ENCODE measurements at regions not wholly inside any gene's neighbourhood (a gene's known extent, or its start where the extent isn't known, plus 50 kb on each side); places are given as distances from the start of the nearest gene placed in this dataset.

DNA sequence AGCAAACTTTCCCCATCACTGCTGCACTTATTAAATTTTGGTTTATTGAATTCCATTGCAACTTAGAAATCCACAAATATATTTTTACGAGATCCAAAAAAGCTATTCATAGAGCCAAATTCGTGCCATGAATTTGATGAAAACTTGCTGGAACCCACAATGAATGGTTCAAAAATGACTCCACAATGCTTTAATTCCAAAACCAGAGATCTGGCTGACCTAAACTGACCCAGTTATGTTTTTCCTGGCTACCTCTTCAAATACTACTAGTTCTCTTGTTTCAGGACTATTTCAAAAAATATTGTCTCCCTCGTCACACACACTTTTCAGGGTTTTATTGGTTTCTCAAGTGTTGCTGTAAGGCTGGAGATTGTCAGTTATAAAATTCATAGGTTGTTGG is 474.8 kb downstream of the PDGFC start:
- no peak for DNase-seq (ENCODE audit: low spot score)

- no peak for DNase-seq (ENCODE audit: low spot score)
Measured at GRCh38 chr4:156495836-156496235, 475.8 kb downstream of the PDGFC start.

DNA sequence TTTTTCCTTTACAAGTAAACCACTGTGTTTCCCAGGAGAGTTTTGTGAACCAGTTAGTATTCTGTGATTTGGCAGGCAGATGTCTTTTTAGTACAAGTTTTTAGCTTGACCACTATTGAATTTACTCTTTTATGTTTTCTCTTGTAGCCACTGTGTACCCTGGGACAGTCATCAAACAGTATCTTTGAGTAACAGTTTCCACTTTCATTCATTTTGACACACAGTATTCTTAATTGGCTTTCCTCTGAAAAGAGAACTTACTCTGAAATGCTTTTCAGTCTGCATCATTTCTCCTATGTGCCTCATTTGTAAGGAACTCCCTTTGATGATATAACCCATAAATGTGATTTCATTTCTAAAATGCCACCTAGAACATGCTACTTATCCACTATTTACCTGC is 476.5 kb downstream of the PDGFC start:
- DNase-seq (ENCODE audit: low spot score), result no peak

DNA sequence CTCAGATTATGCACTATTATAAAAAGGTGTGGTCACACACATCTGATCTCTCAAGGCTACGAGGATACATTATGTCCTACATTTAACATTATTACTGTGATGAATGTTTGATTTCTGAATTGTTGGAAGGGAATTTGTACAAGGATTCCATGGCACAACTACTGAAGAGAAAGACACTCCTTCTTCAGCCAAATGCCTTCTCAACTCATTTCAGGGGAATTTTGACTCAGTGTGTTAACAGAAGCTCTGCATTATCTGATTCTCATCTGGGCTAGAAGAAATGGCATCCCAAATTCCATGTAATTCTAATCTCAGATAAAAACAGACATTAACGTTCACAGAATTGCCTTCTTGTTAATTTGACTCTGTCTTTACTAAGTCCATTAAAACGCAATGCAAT is 477.7 kb downstream of the PDGFC start:
- no peak for DNase-seq (ENCODE audit: low spot score)

GRCh38 chr4:156487107-156487506 is 484.5 kb downstream of the PDGFC start:
- no peak for DNase-seq (ENCODE audit: low spot score)

DNA sequence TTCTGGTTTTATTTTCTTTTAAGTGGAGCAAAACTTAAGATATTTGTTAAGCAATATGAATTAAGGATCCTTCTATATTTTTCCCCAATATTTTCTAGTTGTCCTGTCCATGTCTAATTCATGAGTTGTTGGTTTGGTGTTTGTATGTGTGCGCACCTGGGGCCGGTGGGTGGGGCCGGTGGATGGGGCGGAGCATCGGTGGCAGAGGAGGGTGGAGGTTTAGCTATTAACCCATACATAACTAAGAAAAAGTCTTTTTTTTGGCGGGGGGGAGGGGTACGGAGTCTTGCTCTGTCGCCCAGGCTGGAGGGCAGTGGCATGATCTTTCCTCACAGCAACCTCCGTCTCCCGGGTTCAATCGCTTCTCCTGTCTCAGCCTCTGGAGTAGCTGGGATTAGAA is 489.8 kb downstream of the PDGFC start:
- DNase-seq (ENCODE audit: low spot score), result no peak

GRCh38 chr4:156477636-156478035 is 494.0 kb downstream of the PDGFC start:
- no peak for DNase-seq (ENCODE audit: low spot score)

GRCh38 chr4:156476359-156476758 is 495.2 kb downstream of the PDGFC start:
- no peak for DNase-seq (ENCODE audit: low spot score)

- DNase-seq (ENCODE audit: low spot score), result no peak
Measured at GRCh38 chr4:156475322-156475721, 496.3 kb downstream of the PDGFC start.

- DNase-seq (ENCODE audit: low spot score), result no peak
Measured at GRCh38 chr4:156473151-156473550, 498.4 kb downstream of the PDGFC start.

GRCh38 chr4:156472624-156473023 is 499.0 kb downstream of the PDGFC start:
- no peak for DNase-seq (ENCODE audit: low spot score)

- no peak for DNase-seq (ENCODE audit: low spot score)
Measured at GRCh38 chr4:156459584-156459983, 505.9 kb upstream of the CTSO start.

DNA sequence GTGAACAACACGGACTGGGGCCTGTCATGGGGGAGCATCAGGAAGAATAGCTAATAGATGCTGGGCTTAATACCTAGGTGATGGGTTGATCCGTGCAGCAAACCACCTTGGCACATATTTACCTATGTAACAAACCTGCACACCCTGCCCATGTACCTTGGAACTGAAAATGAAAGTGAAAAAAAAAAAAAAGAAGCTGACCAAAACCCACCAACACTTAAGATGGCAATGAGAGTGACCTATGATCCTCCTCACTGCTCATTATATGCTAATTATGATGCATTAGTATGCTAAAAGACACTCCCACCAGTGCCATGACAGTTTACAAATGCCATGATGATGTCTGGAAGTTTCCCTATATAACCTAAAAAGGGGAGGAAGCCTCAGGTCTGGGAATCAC is 503.2 kb upstream of the CTSO start:
- DNase-seq (ENCODE audit: low spot score), result no peak

DNA sequence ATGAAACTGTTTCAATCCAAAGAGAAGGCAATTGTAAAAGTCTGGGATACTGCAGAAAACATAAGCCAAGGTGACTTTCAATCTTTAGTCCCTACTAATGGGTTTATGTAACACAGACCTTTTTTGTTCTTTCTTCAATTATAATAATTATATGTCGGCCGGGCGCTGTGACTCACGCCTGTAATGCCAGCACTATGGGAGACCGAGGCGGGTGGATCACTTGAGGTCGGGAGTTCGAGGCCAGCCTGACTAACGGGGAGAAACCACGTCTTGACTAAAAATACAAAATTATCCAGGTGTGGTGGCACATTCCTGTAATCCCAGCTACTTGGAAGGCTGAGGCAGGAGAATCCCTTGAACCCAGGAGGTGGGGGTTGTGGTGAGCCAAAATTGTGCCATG is 489.8 kb upstream of the CTSO start:
- DNase-seq (ENCODE audit: low spot score), result no peak

- no peak for DNase-seq (ENCODE audit: low spot score)
Measured at GRCh38 chr4:156442912-156443311, 489.2 kb upstream of the CTSO start.

DNA sequence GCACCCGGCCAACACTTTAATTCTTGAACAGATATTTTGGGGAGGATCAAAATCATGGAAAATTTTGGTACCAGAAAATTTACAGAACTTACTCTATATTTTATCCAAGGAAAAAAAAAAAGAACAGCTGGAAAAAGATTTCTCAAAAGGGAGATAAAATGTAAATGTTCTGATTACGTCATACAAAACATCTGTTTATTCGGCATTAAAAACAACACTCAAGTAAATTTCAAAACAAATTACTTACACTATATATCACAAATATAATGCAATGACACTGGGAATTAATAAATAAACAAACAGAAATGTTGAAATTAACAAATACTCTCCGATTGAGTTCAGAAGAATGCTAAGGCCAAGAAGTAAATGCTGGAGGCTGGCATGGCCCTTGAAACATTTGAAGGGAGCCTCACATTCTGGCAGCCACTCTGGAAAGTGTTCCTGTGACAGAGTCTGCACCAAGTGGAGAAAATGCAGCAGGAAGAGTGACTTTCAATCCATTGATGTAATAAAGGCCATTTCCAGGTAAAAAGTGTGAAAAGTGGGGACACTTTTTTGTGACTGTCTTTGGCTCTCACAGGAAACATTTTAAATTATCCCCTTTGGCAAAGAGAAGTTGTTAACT is 486.0 kb upstream of the CTSO start:
- no peak for DNase-seq (ENCODE audit: low spot score)

DNA sequence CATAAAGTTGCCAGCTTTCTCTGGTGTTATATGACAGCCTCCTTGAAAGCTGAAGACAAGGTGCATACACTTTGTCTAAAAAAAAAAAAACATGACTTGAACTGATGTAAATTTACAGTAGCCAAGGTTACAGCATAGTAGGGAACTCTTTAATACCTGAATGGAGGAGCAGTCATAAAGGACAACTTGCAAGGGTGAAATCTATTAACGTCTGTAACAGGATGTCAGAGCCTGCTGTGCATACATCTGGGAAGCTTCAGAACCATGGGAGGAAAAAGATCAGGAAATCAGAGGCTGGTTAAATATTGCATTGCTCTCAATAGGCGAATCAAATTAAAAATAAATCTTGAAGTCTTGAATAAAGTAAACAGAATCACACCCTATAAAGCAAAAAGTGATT is 484.0 kb upstream of the CTSO start:
- no peak for DNase-seq (ENCODE audit: low spot score)

- no peak for DNase-seq (ENCODE audit: low spot score)
Measured at GRCh38 chr4:156422576-156422975, 468.9 kb upstream of the CTSO start.

- DNase-seq (ENCODE audit: low spot score), result no peak
Measured at GRCh38 chr4:156420623-156421022, 467.0 kb upstream of the CTSO start.

- DNase-seq (ENCODE audit: low spot score), result no peak
Measured at GRCh38 chr4:156419080-156419685, 465.5 kb upstream of the CTSO start.

- no peak for DNase-seq (ENCODE audit: low spot score)
Measured at GRCh38 chr4:156414406-156414805, 460.7 kb upstream of the CTSO start.

DNA sequence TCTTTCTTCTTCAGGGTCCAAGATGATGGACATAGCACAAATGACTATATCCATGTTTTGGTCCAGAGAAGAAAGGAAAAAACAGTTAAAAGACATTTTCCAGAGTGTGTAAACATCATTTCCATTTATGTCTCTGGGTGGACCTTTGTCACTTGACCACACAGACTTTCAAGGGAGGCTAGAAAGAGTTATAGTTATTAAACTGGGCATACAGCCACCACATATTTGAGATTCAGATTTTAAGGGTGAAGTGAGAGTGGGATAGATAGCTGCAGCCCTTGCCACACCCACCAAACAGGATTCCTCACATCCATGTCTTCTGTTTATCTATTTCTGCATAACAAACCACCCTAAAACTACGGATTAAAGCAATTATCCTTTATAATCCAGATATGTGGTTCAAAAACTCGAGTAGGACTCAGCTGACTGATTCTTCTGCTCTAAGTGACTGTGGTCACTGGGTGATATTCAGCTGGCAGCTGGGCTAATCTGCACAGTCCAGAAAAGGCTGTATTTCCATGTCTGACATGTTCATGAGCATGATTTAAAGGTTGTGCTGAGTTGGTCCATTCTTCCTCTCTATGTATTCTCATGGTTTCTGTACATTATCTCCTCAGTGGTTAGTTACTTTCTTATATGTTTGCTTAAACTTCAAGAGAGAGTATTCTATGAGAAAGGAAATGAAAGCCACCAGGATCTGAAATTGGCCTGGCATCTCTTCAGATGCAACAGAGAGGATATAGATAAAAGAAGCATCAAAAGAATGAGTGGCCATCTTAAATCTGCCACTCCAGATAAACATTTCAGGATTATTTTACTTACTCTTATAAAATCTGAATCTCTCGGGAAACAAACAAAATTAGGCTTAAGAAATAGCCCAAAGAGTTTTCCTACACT is 459.8 kb upstream of the CTSO start:
- no peak for DNase-seq (ENCODE audit: low spot score)

DNA sequence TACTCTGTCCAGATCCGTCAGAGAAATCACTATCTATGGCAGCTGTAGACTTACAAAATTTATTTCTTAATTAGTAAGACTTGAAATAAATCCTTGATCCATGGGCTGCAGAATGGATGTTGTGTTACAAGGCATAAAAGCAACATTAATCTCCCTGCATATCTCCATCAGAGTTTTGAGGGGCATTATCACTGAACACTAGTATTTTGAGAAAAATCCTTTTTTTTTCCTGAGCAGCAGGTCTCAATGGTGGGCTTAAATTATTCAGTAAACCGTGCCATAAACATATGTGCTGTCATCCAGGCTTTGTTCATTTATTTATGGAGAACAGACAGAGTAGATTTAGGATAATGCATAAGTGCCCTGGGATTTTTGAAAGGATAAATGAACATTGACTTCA is 457.9 kb upstream of the CTSO start:
- no peak for DNase-seq (ENCODE audit: low spot score)

All from putamen (tissue), 1 donor.